ENCODE measurements at regions not wholly inside any gene's neighbourhood (a gene's known extent, or its start where the extent isn't known, plus 50 kb on each side); places are given as distances from the start of the nearest gene placed in this dataset.

DNA sequence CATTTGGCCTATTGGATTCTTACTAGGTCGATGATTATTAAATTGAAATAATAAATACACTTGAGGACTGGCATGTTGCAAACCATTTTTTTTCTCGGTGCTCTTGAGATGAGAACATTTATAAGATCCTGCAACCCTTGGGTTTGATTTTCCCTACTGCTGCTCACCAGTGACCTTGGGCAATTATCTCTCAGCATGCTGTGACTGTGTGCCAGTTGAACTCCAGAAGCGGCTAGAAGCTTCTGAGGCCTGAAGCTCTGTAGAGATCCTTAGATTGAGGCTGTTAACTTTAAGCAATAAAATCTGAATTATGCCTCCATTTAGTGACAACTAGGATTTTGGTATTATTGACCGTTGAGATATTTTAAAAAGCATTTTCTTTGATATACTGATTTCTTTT, 489.8 kb downstream of the MAT2B start:
- Histone ChIP-seq H3K27me3 (no peaks in the 10 kb centered on the region), H3K4me3 (no peak overlapping the region), H3K4me1 (no peaks in the 10 kb centered on the region), H3K9me3 (no peaks in the 10 kb centered on the region), H3K36me3 (replicated peaks in 1 of 2; ENCODE audit: insufficient read depth in 1 of 2, low read depth in 2 of 2) (no peaks in the 10 kb centered on the region), H3K27ac (no peak overlapping the region)
- intact Hi-C loops (cut with DNase I) = no loop called here
- WGBS, 2 donors = 53 to 68% methylated on average over 4 of the region's 4 CpGs
- TF ChIP-seq POLR2A (IDR thresholded peaks at IDR 0.05) = no peak
- no peak for TF ChIP-seq CTCF (IDR thresholded peaks at IDR 0.05)
- no peak for ATAC-seq
- no peak for DNase-seq

- H3K36me3 ChIP-seq (replicated peaks in 1 of 2; ENCODE audit: insufficient read depth in 1 of 2, low read depth in 2 of 2) = no peaks in the 10 kb centered on the region
- H3K9me3 ChIP-seq = no peaks in the 10 kb centered on the region
- no peak overlapping the region for H3K27ac ChIP-seq
- no peak overlapping the region for H3K4me3 ChIP-seq
- no peak for ATAC-seq
- no peaks in the 10 kb centered on the region for H3K4me1 ChIP-seq
- no peak for TF ChIP-seq POLR2A (IDR thresholded peaks at IDR 0.05)
- TF ChIP-seq CTCF (IDR thresholded peaks at IDR 0.05) = no peak
- no peak for DNase-seq
- intact Hi-C loops (cut with DNase I) = no loop called here
- no peaks in the 10 kb centered on the region for H3K27me3 ChIP-seq
Observed at GRCh38 chr5:163997965-163998364, 492.5 kb downstream of the MAT2B start.

DNA sequence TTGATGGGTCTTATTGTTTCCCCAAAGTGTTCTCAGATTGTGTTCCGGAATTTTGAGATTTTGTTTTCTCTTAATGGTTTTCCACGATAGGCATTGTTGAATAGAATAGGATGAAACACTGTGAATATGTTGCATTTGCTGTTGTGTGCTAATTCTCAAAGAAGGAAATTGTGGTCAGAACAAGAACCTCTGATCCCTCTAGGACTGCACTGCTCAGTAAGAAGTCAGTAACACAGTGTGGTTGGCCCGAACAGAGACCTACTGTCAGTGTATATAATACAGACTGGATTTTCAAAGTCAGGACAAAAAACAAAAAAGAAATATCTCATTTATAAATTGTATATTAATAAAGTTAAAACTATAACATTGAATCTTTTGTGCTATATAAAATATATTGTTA, 494.8 kb downstream of the MAT2B start:
- ATAC-seq = no peak
- intact Hi-C loops (cut with DNase I) = no loop called here
- H3K4me1 ChIP-seq = no peaks in the 10 kb centered on the region
- no peak overlapping the region for H3K27ac ChIP-seq
- no peaks in the 10 kb centered on the region for H3K36me3 ChIP-seq (replicated peaks in 1 of 2; ENCODE audit: insufficient read depth in 1 of 2, low read depth in 2 of 2)
- H3K9me3 ChIP-seq = no peaks in the 10 kb centered on the region
- TF ChIP-seq CTCF (IDR thresholded peaks at IDR 0.05) (no peak), POLR2A (IDR thresholded peaks at IDR 0.05) (no peak)
- no peak overlapping the region for H3K4me3 ChIP-seq
- no peak for DNase-seq
- no peaks in the 10 kb centered on the region for H3K27me3 ChIP-seq
- 70 to 77% methylated on average over 3 of the region's 3 CpGs for WGBS, 2 donors

GRCh38 chr5:164000819-164001218, 495.4 kb downstream of the MAT2B start:
- Histone ChIP-seq H3K27ac (no peak overlapping the region), H3K4me3 (no peak overlapping the region), H3K9me3 (no peaks in the 10 kb centered on the region), H3K4me1 (no peaks in the 10 kb centered on the region), H3K36me3 (replicated peaks in 1 of 2; ENCODE audit: insufficient read depth in 1 of 2, low read depth in 2 of 2) (no peaks in the 10 kb centered on the region), H3K27me3 (no peaks in the 10 kb centered on the region)
- ATAC-seq (no peak), DNase-seq (no peak)
- intact Hi-C loops (cut with DNase I) = no loop called here
- 66 to 74% methylated on average over 3 of the region's 3 CpGs for WGBS, 2 donors
- TF ChIP-seq CTCF (IDR thresholded peaks at IDR 0.05) = no peak
- no peak for TF ChIP-seq POLR2A (IDR thresholded peaks at IDR 0.05)

DNA sequence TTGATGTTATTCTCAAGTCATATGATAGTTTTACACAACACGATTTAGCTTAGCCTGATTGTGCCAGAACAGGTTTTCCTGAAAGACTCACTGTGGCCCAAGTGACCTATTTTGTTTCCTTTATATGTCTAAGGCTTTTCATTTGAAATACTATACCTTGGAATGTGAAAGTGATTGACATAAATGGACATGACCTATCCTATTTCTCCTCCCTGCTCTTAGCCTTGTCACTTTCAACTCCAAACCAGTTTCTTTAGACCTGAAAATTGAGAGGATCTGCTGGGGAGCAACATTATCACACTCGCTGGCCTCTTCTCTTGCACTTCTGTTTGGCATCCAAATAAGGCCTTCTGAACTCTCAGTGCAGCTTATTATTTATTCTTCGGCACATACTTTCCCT, 496.8 kb downstream of the MAT2B start:
- 32 to 47% methylated on average over 3 of the region's 3 CpGs for WGBS, 2 donors
- intact Hi-C loops (cut with DNase I) = no loop called here
- TF ChIP-seq POLR2A (IDR thresholded peaks at IDR 0.05) (no peak), CTCF (IDR thresholded peaks at IDR 0.05) (no peak)

More for the DNA sequence above, 496.8 kb downstream of the MAT2B start:
- Histone ChIP-seq H3K4me1 (no peaks in the 10 kb centered on the region), H3K27me3 (no peaks in the 10 kb centered on the region), H3K4me3 (no peak overlapping the region), H3K27ac (no peak overlapping the region), H3K36me3 (replicated peaks in 1 of 2; ENCODE audit: insufficient read depth in 1 of 2, low read depth in 2 of 2) (no peaks in the 10 kb centered on the region), H3K9me3 (no peaks in the 10 kb centered on the region)
- ATAC-seq = no peak
- DNase-seq = no peak
